ENCODE measurements at regions not wholly inside any gene's neighbourhood (a gene's known extent, or its start where the extent isn't known, plus 50 kb on each side); places are given as distances from the start of the nearest gene placed in this dataset.

- TF ChIP-seq CTCF (IDR thresholded peaks at IDR 0.05; ENCODE audit: insufficient read depth, low read depth, low read length, missing control alignments): no peak
- H3K4me3 ChIP-seq (ENCODE audit: low read depth, low read length): no peak overlapping the region
- no peak for DNase-seq (ENCODE audit: low read depth)
These were observed 68.5 kb downstream of the CCDC71L start for GRCh38 chr7:106592282-106593027.

- no peak for DNase-seq (ENCODE audit: low read depth)
- TF ChIP-seq CTCF (IDR thresholded peaks at IDR 0.05; ENCODE audit: insufficient read depth, low read depth, low read length, missing control alignments): no peak
- H3K4me3 ChIP-seq (ENCODE audit: low read depth, low read length): no peak overlapping the region
These were observed 69.8 kb downstream of the CCDC71L start for GRCh38 chr7:106591146-106591545.

GRCh38 chr7:106590209-106590816 lies 70.6 kb downstream of the CCDC71L start:
- no peak overlapping the region for H3K4me3 ChIP-seq (ENCODE audit: low read depth, low read length)
- no peak for TF ChIP-seq CTCF (IDR thresholded peaks at IDR 0.05; ENCODE audit: insufficient read depth, low read depth, low read length, missing control alignments)
- no peak for DNase-seq (ENCODE audit: low read depth)

- no peak for TF ChIP-seq CTCF (IDR thresholded peaks at IDR 0.05; ENCODE audit: insufficient read depth, low read depth, low read length, missing control alignments)
- H3K4me3 ChIP-seq (ENCODE audit: low read depth, low read length): no peak overlapping the region
- no peak for DNase-seq (ENCODE audit: low read depth)
These were observed 71.6 kb downstream of the CCDC71L start for GRCh38 chr7:106589198-106589879.

GRCh38 chr7:106588422-106589197 lies 72.3 kb downstream of the CCDC71L start:
- H3K4me3 ChIP-seq (ENCODE audit: low read depth, low read length): no peak overlapping the region
- TF ChIP-seq CTCF (IDR thresholded peaks at IDR 0.05; ENCODE audit: insufficient read depth, low read depth, low read length, missing control alignments): no peak
- no peak for DNase-seq (ENCODE audit: low read depth)

- no peak overlapping the region for H3K4me3 ChIP-seq (ENCODE audit: low read depth, low read length)
- TF ChIP-seq CTCF (IDR thresholded peaks at IDR 0.05; ENCODE audit: insufficient read depth, low read depth, low read length, missing control alignments): no peak
- no peak for DNase-seq (ENCODE audit: low read depth)
These were observed 75.8 kb downstream of the CCDC71L start for GRCh38 chr7:106584914-106585759.

Measured in GM12865 (cell line).